MM.1S (cell line): ENCODE measurements at regions not wholly inside any gene's neighbourhood (a gene's known extent, or its start where the extent isn't known, plus 50 kb on each side); places are given as distances from the start of the nearest gene placed in this dataset.

Source experiments
- DNase-seq: peaks from one replicate; pipeline ENCODE4 v3.0.0-alpha.2; 2015
- H2AFZ ChIP-seq: fragments of 300-600 bp; sonication (generic); 2 replicates; pipeline ENCODE4 v1.6.0; 2016; ENCODE audit warnings: antibody characterized with exemption, low read length
- H3F3A ChIP-seq: fragments of 300-600 bp; sonication (generic); 2 replicates; pipeline ENCODE4 v1.6.1; 2016; ENCODE audit warnings: mild to moderate bottlenecking, antibody characterized with exemption, low read length, moderate library complexity, mixed read lengths; ENCODE audit not compliant: insufficient read depth
- H3K27ac ChIP-seq: fragments of 300-600 bp; sonication (generic); 2 replicates; pipeline ENCODE4 v1.5.1; 2016; ENCODE audit warnings: mild to moderate bottlenecking, low read length
- H3K27me3 ChIP-seq: fragments of 300-600 bp; sonication (generic); replicated peaks from 2 replicates; pipeline ENCODE4 v1.6.0; 2016; ENCODE audit warnings: low read length; ENCODE audit not compliant: insufficient read depth
- H3K36me3 ChIP-seq: fragments of 300-600 bp; sonication (generic); replicated peaks from 2 replicates; pipeline ENCODE4 v1.6.1; 2016; ENCODE audit warnings: mild to moderate bottlenecking, low read length, mixed read lengths; ENCODE audit not compliant: insufficient read depth
- H3K4me1 ChIP-seq: fragments of 300-600 bp; sonication (generic); 2 replicates; pipeline ENCODE4 v1.6.1; 2016; ENCODE audit warnings: low read length, mixed read lengths
- H3K4me2 ChIP-seq: fragments of 300-600 bp; sonication (generic); 2 replicates; pipeline ENCODE4 v1.6.0; 2016; ENCODE audit warnings: low read depth, low read length
- H3K4me3 ChIP-seq: fragments of 300-600 bp; sonication (generic); 2 replicates; pipeline ENCODE4 v1.5.1; 2016; ENCODE audit warnings: low read length, mixed read lengths
- H3K79me2 ChIP-seq: fragments of 300-600 bp; sonication (generic); 2 replicates; pipeline ENCODE4 v1.6.1; 2016; ENCODE audit warnings: mixed run types, low read length, mixed read lengths
- H3K9ac ChIP-seq: fragments of 300-600 bp; sonication (generic); 2 replicates; pipeline ENCODE4 v1.6.1; 2016; ENCODE audit warnings: low read length, mixed read lengths
- H3K9me2 ChIP-seq: fragments of 300-600 bp; sonication (generic); replicated peaks from 2 replicates; pipeline ENCODE4 v1.6.1; 2016; ENCODE audit warnings: mild to moderate bottlenecking, low read length, mixed read lengths; ENCODE audit not compliant: insufficient read depth
- H3K9me3 ChIP-seq: fragments of 300-600 bp; sonication (generic); replicated peaks from 2 replicates; pipeline ENCODE4 v1.6.1; 2016; ENCODE audit warnings: mild to moderate bottlenecking, low read length, mixed read lengths; ENCODE audit not compliant: insufficient read depth
- H4K20me1 ChIP-seq: fragments of 300-600 bp; sonication (generic); 2 replicates; pipeline ENCODE4 v1.6.1; 2016; ENCODE audit warnings: mild to moderate bottlenecking, low read length, moderate library complexity, mixed read lengths; ENCODE audit not compliant: insufficient read depth
- EZH2 ChIP-seq: fragments of 300-600 bp; sonication (generic); optimal IDR thresholded peaks from 2 replicates; pipeline ENCODE3; 2017; ENCODE audit warnings: low read depth, mild to moderate bottlenecking, antibody characterized with exemption, low read length, mixed read lengths
- EZH2phosphoT487 ChIP-seq: fragments of 300-600 bp; sonication (generic); IDR thresholded peaks from 2 replicates; pipeline ENCODE4 v1.6.1; 2018; ENCODE audit warnings: antibody characterized with exemption, low read length
- TF ChIP-seq, protein P1 (sequence below): fragments of 300-600 bp; sonication (generic); IDR thresholded peaks from 2 replicates; pipeline ENCODE4 v1.5.1; 2016; ENCODE audit warnings: antibody characterized with exemption, low read length, mixed read lengths

DNA sequence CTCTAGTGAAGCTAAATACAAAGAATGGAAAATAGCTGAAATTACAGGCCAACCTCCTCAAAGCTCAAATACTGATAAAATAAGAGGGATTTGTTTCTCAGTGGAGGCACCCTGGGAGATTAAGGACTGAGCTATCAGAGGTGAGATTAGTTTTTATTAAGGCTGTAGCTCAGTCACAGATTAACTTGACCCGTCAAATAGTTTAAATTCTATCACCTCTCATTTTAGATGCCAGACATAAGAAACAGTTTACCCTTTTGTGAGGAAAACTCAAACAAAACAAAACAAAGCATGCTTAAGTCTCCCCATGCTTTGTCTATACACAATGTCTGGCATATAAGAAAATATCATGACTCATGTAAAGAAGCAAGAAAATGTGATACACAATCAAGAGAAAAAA lies 208.3 kb upstream of the PMFBP1 start:
- H3K36me3 ChIP-seq, result no peaks in the 10 kb centered on the region
- H3K9ac ChIP-seq, result no peak overlapping the region
- H2AFZ ChIP-seq, result no peak overlapping the region; the same call in 1 of the 2 replicates
- no peak overlapping the region for H3K4me3 ChIP-seq
- no peaks in the 10 kb centered on the region for H3F3A ChIP-seq
- TF ChIP-seq EZH2phosphoT487, result no peak
- TF ChIP-seq EZH2, result no peak
- TF ChIP-seq, protein P1, sequence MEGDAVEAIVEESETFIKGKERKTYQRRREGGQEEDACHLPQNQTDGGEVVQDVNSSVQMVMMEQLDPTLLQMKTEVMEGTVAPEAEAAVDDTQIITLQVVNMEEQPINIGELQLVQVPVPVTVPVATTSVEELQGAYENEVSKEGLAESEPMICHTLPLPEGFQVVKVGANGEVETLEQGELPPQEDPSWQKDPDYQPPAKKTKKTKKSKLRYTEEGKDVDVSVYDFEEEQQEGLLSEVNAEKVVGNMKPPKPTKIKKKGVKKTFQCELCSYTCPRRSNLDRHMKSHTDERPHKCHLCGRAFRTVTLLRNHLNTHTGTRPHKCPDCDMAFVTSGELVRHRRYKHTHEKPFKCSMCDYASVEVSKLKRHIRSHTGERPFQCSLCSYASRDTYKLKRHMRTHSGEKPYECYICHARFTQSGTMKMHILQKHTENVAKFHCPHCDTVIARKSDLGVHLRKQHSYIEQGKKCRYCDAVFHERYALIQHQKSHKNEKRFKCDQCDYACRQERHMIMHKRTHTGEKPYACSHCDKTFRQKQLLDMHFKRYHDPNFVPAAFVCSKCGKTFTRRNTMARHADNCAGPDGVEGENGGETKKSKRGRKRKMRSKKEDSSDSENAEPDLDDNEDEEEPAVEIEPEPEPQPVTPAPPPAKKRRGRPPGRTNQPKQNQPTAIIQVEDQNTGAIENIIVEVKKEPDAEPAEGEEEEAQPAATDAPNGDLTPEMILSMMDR, result no peak
- H3K9me3 ChIP-seq, result no peaks in the 10 kb centered on the region
- DNase-seq, result no peak
- no peak overlapping the region for H3K27ac ChIP-seq
- no peaks in the 10 kb centered on the region for H3K27me3 ChIP-seq
- H3K9me2 ChIP-seq, result no peaks in the 10 kb centered on the region
- H4K20me1 ChIP-seq, result no peaks in the 10 kb centered on the region
- H3K79me2 ChIP-seq, result no peaks in the 10 kb centered on the region
- H3K4me1 ChIP-seq, result peaks cover 9% of the 10 kb centered on the region
- H3K4me2 ChIP-seq, result peak overlapping the region; percentile 25; the same call in 1 of the 2 replicates

GRCh38 chr16:72373201-72373600 lies 201.2 kb upstream of the PMFBP1 start:
- H3K9me3 ChIP-seq, result no peaks in the 10 kb centered on the region

DNA sequence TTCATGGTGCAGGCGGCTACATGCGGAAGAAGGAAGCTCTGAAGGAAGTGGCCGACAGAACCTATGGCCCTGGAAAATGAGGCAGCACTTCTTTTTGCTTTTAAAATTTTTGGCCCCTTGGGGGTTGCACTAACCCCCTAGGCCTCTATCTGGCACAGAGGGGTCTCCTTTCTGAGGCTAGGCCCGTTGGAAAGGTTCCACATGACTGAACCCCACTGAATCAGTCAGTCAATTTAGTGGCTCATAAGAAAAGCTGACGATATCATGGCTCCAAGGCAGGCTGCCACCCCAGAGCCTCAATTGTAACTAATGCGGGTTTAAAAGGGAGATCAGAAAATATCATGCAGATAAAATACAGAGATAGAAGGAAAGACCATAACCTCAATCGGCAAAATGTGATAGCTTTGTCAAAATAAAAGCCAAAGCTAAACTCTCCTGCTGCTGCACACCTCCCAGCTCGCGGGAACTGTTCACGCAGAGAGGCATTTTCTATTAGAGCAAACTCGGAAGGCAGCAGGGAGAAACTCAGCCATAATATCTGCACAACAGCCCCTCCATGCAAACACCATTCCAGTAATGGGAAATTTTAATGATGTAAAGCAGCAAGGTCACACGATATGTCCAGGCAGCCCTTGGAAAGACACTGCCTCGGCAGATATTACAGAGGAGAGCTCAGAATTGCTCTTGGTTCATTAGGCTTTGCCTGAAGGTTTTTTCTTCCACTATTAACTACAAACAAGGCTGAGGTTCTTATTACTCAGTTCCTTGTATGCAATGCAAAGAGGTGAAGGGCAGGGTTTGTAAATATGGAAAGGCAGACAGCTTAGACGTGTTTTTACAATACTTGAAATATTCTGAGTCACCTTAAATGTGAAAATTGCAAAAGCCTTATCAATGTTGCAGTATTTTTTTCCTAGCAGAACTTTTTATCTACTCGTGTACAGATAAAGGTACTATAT lies 200.4 kb upstream of the PMFBP1 start:
- no peak overlapping the region for H3K4me3 ChIP-seq
- H3K9me3 ChIP-seq, result no peaks in the 10 kb centered on the region
- TF ChIP-seq, protein P1, result no peak
- TF ChIP-seq EZH2phosphoT487 (no peak), EZH2 (no peak)
- H3K9me2 ChIP-seq, result no peaks in the 10 kb centered on the region
- H2AFZ ChIP-seq, result no peak overlapping the region
- no peaks in the 10 kb centered on the region for H3K79me2 ChIP-seq
- H3K36me3 ChIP-seq, result no peaks in the 10 kb centered on the region
- no peak overlapping the region for H3K4me2 ChIP-seq
- H3K9ac ChIP-seq, result no peak overlapping the region
- no peaks in the 10 kb centered on the region for H3K27me3 ChIP-seq
- H3K27ac ChIP-seq, result no peak overlapping the region
- DNase-seq, result no peak
- H4K20me1 ChIP-seq, result no peaks in the 10 kb centered on the region
- H3F3A ChIP-seq, result no peaks in the 10 kb centered on the region
- H3K4me1 ChIP-seq, result no peaks in the 10 kb centered on the region

More at GRCh38 chr16:72373201-72373600, 201.2 kb upstream of the PMFBP1 start:
- Histone ChIP-seq H2AFZ (no peak overlapping the region), H3F3A (no peaks in the 10 kb centered on the region), H4K20me1 (no peaks in the 10 kb centered on the region), H3K4me2 (no peak overlapping the region), H3K79me2 (no peaks in the 10 kb centered on the region), H3K9ac (no peak overlapping the region), H3K36me3 (no peaks in the 10 kb centered on the region), H3K4me3 (no peak overlapping the region), H3K4me1 (no peaks in the 10 kb centered on the region), H3K9me2 (no peaks in the 10 kb centered on the region), H3K27ac (no peak overlapping the region), H3K27me3 (no peaks in the 10 kb centered on the region)
- no peak for DNase-seq
- no peak for TF ChIP-seq EZH2phosphoT487
